G401 (cell line): ENCODE measurements at regions not wholly inside any gene's neighbourhood (a gene's known extent, or its start where the extent isn't known, plus 50 kb on each side); places are given as distances from the start of the nearest gene placed in this dataset.
"Not testable (repeated sequence)": the region's sequence is repeated elsewhere in the genome, so short reads cannot be mapped to it uniquely, and the experiment has no call there.

Source experiments
- DNase-seq: peaks from one replicate; pipeline ENCODE4 v3.0.0-alpha.2; 2015; ENCODE audit warnings: low spot score
- in situ Hi-C: cut with HindIII; loops from 2 replicates; pipeline ENCODE4 v1.10.0; 2016; ENCODE audit warnings: low sequenced_read_pairs, mixed read lengths

- DNase-seq = no peak
- in situ Hi-C loops = no loop called here
These were observed 70.7 kb downstream of the CETN3 start for GRCh38 chr5:90338712-90339372.

DNA sequence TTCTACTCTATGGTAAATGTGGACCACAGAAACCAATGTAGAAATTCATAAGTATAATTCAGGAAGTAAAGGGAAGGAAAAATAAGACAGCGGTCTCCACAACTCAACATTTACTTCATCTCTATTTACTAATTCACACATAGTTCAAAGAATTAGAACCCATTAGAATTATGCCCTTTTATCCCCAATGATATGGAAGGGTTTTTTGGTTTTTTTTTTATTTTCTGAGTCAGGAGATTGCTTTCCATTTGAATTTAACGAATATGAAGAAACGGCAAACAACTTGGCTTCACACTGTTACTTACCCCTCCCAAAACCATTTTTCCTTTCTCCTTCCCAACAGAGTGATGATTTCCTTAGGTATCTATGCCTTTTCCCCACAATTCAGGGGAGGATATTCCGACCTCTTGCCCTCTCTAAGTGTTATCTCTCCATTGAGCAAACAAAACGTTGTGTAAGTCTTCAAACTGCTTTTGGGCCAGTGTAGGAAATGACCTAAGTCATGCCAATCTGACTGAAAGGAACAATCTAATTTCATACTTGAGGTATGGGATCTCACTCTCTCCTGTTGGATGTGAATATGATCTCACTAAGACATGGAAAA lies 72.0 kb downstream of the CETN3 start:
- in situ Hi-C loops = no loop called here
- DNase-seq = no peak

- DNase-seq = no peak
- in situ Hi-C loops = no loop called here
These were observed 72.8 kb downstream of the CETN3 start for GRCh38 chr5:90336752-90337151.

DNA sequence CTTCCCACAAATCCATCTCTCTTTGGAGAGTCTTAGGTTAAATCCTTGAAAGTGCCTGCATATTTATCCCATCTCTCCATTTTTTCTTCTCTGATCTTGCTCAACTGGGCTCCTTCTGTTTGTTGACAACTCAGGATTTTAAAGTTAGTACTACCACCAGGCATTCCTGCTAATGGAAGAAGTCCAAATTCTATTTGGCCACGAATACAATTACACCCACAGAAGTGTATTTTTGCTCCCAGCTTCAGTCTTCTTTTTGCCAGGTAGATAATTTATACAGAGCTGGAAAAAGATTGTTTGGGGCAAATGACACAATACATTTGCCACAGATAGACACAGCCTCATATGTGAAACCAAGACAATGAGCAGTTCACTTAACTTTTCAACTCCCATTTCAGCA lies 74.8 kb downstream of the CETN3 start:
- no peak for DNase-seq
- in situ Hi-C loops = no loop called here

DNA sequence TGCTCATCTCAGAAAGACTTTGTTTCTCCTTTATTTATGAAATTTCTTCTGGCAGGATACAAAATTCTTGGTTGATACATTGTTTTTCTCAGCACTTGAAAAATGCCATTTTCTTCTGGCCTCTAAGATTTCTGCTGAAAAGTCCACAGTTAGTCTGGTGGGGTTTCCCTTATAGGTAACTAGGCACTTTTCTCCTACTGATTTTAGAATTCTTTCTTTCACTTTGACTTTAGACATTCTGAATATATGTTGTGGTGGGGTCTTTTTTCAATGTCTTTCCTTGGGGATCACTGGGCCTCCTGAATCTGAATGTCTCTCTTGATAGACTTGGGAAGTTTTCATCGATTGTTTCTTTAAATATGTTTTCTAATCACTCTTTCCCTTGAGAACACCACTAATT lies 79.6 kb downstream of the CETN3 start:
- no peak for DNase-seq
- in situ Hi-C loops = no loop called here

DNA sequence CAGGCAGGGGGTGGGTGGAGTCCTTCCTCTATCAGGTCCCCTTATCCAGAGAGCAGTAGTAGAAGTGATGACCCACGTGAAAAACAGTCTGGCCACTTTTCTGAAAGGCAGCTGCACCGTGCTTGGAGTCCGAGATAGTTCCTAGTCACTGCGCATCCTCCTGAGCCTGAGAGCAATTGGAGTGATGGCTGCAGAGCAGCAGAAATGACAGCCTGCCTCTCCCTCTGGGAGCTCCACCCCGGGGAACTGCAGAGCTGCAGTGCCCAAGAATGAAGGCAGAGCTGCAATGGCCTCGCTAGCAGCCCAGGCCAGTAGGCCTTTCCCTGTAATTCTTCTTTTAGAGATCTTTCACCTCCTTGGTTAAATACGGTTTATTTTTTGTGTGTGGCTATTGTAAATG lies 82.6 kb downstream of the CETN3 start:
- in situ Hi-C loops = no loop called here

DNA sequence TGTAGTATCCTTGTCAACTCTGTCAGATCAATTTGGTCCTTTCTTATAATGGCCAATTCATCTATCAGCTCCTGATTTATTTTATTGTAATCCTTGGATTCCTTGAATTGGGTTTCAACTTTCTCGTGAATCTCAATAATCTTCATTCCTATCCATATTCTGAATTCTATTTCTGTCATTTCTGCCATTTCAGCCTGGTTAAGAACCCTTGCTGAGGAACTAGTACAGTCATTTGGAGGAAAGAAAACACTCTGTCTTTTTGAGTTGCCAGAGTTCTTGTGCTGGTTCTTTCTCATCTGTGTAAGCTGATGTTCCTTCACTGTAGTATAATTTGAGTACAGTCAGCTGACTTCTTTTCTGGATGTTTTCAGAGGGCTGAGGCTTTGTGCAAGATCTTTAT lies 84.5 kb downstream of the CETN3 start:
- in situ Hi-C loops = no loop called here
- no peak for DNase-seq

More for the DNA sequence above, 82.6 kb downstream of the CETN3 start:
- DNase-seq = no peak

DNA sequence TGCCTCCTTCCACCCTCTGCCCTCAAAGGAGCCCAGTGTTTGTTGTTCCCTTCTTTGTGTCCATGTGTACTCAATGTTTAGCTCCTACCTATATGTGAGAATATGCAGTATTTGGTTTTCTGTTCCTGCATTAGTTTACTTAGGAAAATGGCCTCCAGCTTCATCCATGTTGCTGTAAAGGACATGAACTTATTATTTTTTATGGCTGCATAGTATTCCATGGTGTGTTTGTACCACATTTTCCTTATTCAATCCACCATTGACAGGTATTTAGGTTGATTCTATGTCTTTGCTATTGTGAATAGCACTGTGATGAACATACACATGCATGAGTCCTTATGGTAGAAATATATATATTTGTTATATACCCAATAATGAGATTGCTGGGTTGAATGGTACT lies 89.2 kb downstream of the CETN3 start:
- in situ Hi-C loops, DNase-seq: not testable (repeated sequence)

DNA sequence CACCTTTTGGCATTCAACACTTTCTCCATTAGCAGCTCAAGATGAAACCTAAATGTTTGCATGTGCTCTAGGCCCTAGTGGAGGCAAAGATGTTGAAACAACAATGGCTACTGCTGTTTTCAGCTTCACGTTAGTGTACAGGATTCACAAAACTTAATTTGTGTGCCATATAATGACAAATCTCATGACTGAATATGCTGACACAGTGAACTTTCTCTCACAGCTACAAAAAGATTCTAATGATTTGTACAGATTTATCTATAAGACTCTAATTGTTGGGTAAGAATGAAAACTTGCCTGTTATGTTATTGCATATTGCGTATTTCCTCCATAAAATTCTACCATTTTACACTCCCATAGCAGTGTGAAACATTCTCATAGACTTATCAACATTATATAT lies 97.5 kb downstream of the CETN3 start:
- in situ Hi-C loops = no loop called here
- no peak for DNase-seq

DNA sequence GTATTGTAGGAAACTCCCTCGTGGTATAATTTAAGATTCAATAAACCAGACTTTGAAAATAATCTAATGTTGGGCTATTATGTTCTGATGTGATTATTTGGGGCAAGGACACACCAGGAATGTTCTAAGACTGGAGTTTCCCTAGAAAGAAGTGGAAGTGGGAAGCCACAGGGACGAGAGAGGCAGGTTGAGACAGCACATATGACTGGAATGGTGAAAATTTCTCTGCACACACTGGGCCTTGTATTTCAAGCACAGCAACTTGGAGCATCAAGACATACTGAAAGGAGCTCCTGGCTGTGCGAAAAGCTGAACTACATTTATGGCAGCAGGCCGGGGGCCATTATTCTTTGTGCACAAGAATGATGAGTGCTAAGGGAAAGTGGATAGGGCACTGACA lies 98.2 kb downstream of the CETN3 start:
- DNase-seq = no peak
- in situ Hi-C loops = no loop called here

- no peak for DNase-seq
These were observed 100.6 kb downstream of the CETN3 start for GRCh38 chr5:90308787-90309585.

GRCh38 chr5:90307782-90308181 lies 101.8 kb downstream of the CETN3 start:
- in situ Hi-C loops = no loop called here
- DNase-seq = no peak

More at GRCh38 chr5:90308787-90309585, 100.6 kb downstream of the CETN3 start:
- in situ Hi-C loops = no loop called here

DNA sequence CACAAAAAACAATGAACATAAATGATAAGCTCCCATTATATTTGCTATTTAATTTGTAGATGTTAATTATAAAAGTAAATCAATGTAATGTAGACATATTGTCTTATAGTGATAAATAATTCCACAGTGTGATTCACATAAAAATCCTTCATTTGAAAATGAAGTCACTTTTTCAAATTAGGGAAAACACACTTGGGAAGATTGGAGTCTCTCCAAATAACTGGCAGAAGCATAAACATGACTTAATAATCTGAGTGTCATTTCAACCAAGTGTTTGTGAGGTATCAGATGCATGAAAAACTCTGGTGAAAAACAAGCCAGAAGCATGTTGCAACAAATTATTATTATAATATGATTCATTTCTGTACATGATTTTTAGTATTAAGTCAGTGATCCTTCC lies 102.2 kb downstream of the CETN3 start:
- in situ Hi-C loops = no loop called here
- no peak for DNase-seq

- no peak for DNase-seq
- in situ Hi-C loops = no loop called here
These were observed 102.9 kb downstream of the CETN3 start for GRCh38 chr5:90306613-90307012.

DNA sequence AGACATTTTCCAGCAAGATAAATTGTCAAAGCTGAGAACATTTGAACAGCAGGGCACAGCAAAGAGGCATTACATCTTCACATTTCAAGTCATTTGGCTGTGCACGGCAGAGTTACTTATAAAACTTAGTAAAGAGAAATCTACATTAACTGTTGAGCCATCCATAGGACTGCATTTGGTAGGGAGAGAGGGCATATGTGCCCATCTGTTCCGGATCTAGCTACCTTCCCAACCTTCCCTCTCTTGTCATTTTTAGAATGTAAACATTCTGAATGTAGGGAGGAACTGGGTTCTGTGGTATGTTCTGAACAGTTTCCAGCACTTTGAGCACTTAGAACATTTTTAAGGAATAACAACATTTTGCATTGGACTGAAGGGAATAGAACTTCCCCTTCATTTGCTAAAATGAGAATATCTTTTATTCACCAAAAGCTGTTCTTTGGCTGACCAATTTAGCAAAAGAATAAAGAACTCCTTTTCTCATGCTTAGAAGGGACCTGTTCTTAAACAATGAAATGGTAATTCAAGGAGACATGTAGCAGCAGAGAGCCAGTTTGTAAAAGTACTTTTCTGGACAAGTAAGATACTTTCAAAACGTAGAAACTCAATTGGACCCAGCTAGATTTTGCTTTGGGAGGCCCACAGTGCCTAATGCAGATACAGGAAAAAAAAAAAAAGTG lies 104.4 kb downstream of the CETN3 start:
- no peak for DNase-seq
- in situ Hi-C loops = no loop called here

DNA sequence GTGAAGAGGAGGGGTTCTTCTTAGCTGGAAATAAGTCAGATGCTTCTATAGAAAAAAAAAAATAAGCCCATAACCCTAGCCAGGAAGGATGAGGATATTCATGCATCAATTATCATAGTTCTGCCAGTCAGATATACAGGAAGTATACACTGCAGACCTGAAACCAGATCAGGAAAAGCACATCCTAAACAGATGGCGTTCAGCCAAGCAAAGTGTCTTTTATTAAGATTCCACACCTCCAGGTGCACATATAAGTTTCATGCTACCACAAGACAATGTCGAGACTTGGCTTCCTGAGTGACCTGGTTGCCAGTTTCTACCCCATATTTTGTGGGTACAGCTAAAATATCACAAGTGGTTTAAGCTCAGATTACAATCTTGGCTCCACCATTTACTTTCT lies 108.3 kb downstream of the CETN3 start:
- in situ Hi-C loops = no loop called here
- DNase-seq = no peak

DNA sequence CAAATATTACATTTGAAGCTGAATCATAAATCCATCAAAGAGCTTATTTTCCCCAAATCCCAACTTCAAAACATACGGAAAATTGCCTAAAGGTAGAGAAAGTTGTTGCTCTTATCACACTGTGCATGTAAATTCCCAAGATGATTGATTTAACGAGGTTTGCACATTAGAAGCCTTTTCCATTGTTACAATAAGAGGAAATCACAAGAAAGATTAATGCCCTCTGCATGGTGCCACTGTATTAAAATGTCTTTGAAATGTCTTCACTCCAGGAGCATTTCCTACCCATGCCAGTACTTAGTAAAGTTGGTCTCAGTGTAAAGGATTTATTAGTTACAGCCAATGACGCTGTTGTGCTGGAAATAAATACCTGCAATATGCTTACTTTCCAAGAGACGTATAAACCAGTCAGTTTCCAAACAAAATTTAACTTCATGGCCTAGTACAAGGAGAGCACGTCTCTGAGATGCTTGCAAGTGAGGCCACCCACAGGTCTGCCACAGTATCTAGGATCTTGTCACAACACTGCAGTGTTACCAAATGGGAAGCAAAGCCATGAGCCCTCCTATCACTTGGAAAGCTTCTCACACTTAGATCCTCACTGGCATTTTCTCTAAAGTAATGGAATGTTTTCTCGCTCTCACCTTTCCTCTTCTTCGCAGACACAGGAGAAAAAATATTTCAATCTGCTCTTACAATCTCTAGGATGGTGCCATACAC lies 112.4 kb downstream of the CETN3 start:
- in situ Hi-C loops = no loop called here
- no peak for DNase-seq

GRCh38 chr5:90294604-90295003 lies 115.0 kb downstream of the CETN3 start:
- in situ Hi-C loops = no loop called here
- no peak for DNase-seq

GRCh38 chr5:90293931-90294330 lies 115.6 kb downstream of the CETN3 start:
- no peak for DNase-seq
- in situ Hi-C loops = no loop called here
